NCI-H2107 (cell line): ENCODE measurements at regions not wholly inside any gene's neighbourhood (a gene's known extent, or its start where the extent isn't known, plus 50 kb on each side); places are given as distances from the start of the nearest gene placed in this dataset.

Experiments used
- DNase-seq: peaks from one replicate; lab custom pipeline; 2025; lab: John Stamatoyannopoulos, UW

GRCh38 chr9:79312686-79313421 lies 258.9 kb upstream of the TLE4 start:
- no peak for DNase-seq

- DNase-seq: no peak
Measured at GRCh38 chr9:79325501-79325900, 246.3 kb upstream of the TLE4 start.

- DNase-seq: no peak
Measured at GRCh38 chr9:79329861-79330260, 241.9 kb upstream of the TLE4 start.

- no peak for DNase-seq
Measured at GRCh38 chr9:79334001-79334400, 237.8 kb upstream of the TLE4 start.

GRCh38 chr9:79334711-79335110 lies 237.1 kb upstream of the TLE4 start:
- DNase-seq: no peak

GRCh38 chr9:79335987-79336386 lies 235.8 kb upstream of the TLE4 start:
- DNase-seq: no peak

GRCh38 chr9:79341561-79341960 lies 230.2 kb upstream of the TLE4 start:
- DNase-seq: no peak

GRCh38 chr9:79346350-79347020 lies 225.3 kb upstream of the TLE4 start:
- DNase-seq: no peak

- DNase-seq: no peak
Measured at GRCh38 chr9:79352322-79352721, 219.4 kb upstream of the TLE4 start.

- DNase-seq: no peak
Measured at GRCh38 chr9:79353856-79354520, 217.8 kb upstream of the TLE4 start.

- DNase-seq: no peak
Measured at GRCh38 chr9:79357194-79357593, 214.6 kb upstream of the TLE4 start.

- no peak for DNase-seq
Measured at GRCh38 chr9:79357616-79358015, 214.1 kb upstream of the TLE4 start.

- DNase-seq: no peak
Measured at GRCh38 chr9:79360387-79361347, 211.1 kb upstream of the TLE4 start.

- DNase-seq: no peak
Measured at GRCh38 chr9:79362100-79363081, 209.4 kb upstream of the TLE4 start.

GRCh38 chr9:79369676-79370075 lies 202.1 kb upstream of the TLE4 start:
- DNase-seq: no peak

GRCh38 chr9:79371301-79371700 lies 200.5 kb upstream of the TLE4 start:
- DNase-seq: no peak

- DNase-seq: no peak
Measured at GRCh38 chr9:79371948-79372555, 199.7 kb upstream of the TLE4 start.

GRCh38 chr9:79377339-79377855 lies 194.4 kb upstream of the TLE4 start:
- DNase-seq: no peak

GRCh38 chr9:79378107-79378506 lies 193.7 kb upstream of the TLE4 start:
- no peak for DNase-seq

- no peak for DNase-seq
Measured at GRCh38 chr9:79382044-79382443, 189.7 kb upstream of the TLE4 start.
